HepG2 (cell line): ENCODE measurements at regions not wholly inside any gene's neighbourhood (a gene's known extent, or its start where the extent isn't known, plus 50 kb on each side); places are given as distances from the start of the nearest gene placed in this dataset.

Experiments used
- CBX5 ChIP-seq: sonication (generic); formaldehyde crosslinking; IDR thresholded peaks from 2 replicates; pipeline ENCODE4 v1.4.0; 2020; ENCODE audit warnings: missing genetic modification reagents, borderline replicate concordance
- CCDC6 ChIP-seq: sonication (generic); formaldehyde crosslinking; IDR thresholded peaks from 2 replicates; pipeline ENCODE4 v1.8.1; 2022; ENCODE audit warnings: mild to moderate bottlenecking, missing genetic modification reagents, moderate library complexity
- DNMT3B ChIP-seq: conservative IDR thresholded peaks from 2 replicates; pipeline ENCODE4 v1.6.1; 2016; ENCODE audit warnings: missing biosample characterization, control low read depth
- DPF2 ChIP-seq: sonication (generic); formaldehyde crosslinking; IDR thresholded peaks from 2 replicates; pipeline ENCODE4 v1.4.0; 2020; ENCODE audit warnings: mild to moderate bottlenecking, low read depth, missing genetic modification reagents, borderline replicate concordance
- EED ChIP-seq: sonication (generic); formaldehyde crosslinking; IDR thresholded peaks from 2 replicates; pipeline ENCODE4 v1.5.0; 2020; ENCODE audit warnings: mild to moderate bottlenecking, missing genetic modification reagents
- ELF1 ChIP-seq: sonication (generic); formaldehyde crosslinking; IDR thresholded peaks from 2 replicates; pipeline ENCODE4 v1.4.0; 2020; ENCODE audit warnings: missing genetic modification reagents
- ESRRA ChIP-seq: sonication (generic); formaldehyde crosslinking; IDR thresholded peaks from 2 replicates; pipeline ENCODE4 v1.5.1; 2020; ENCODE audit warnings: mild to moderate bottlenecking, low read depth, missing genetic modification reagents
- GATAD1 ChIP-seq: IDR thresholded peaks from 2 replicates; pipeline ENCODE4 v1.6.1; 2016; ENCODE audit warnings: missing genetic modification reagents, missing compliant biosample characterization
- KAT8 ChIP-seq: IDR thresholded peaks from 2 replicates; pipeline ENCODE4 v1.6.1; 2016; ENCODE audit warnings: missing genetic modification reagents, missing compliant biosample characterization
- MYC ChIP-seq: sonication (generic); formaldehyde crosslinking; IDR thresholded peaks from 2 replicates; pipeline ENCODE4 v1.9.0; 2021; ENCODE audit warnings: missing genetic modification reagents, borderline replicate concordance
- NRL ChIP-seq: sonication (generic); formaldehyde crosslinking; IDR thresholded peaks from 2 replicates; pipeline ENCODE4 v1.5.0; 2020; ENCODE audit warnings: missing genetic modification reagents, mild to moderate bottlenecking, moderate library complexity, borderline replicate concordance
- PHF8 ChIP-seq: sonication (generic); formaldehyde crosslinking; IDR thresholded peaks from 2 replicates; pipeline ENCODE4 v1.5.0; 2020; ENCODE audit warnings: missing genetic modification reagents
- RARA ChIP-seq: IDR thresholded peaks from 2 replicates; pipeline ENCODE4 v1.6.1; 2016; ENCODE audit warnings: missing genetic modification reagents, missing compliant biosample characterization
- RFX1 ChIP-seq: fragments of 450-650 bp; IDR thresholded peaks from 2 replicates; pipeline ENCODE4 v1.6.1; 2017
- RXRB ChIP-seq: IDR thresholded peaks from 2 replicates; pipeline ENCODE4 v1.6.1; 2016; ENCODE audit warnings: borderline replicate concordance, missing genetic modification reagents, missing compliant biosample characterization
- TCF7 ChIP-seq: sonication (generic); IDR thresholded peaks from 2 replicates; pipeline ENCODE4 v1.6.1; 2016; ENCODE audit warnings: antibody characterized with exemption, low read depth
- TRIM24 ChIP-seq: sonication (generic); formaldehyde crosslinking; IDR thresholded peaks from 2 replicates; pipeline ENCODE4 v1.8.0; 2022; ENCODE audit warnings: mild to moderate bottlenecking, missing genetic modification reagents
- ZBTB7A ChIP-seq: sonication (generic); formaldehyde crosslinking; IDR thresholded peaks from 2 replicates; pipeline ENCODE4 v1.8.0; 2022; ENCODE audit warnings: mild to moderate bottlenecking, missing genetic modification reagents
- ZKSCAN5 ChIP-seq: sonication (generic); formaldehyde crosslinking; IDR thresholded peaks from 2 replicates; pipeline ENCODE4 v1.5.1; 2020; ENCODE audit warnings: mild to moderate bottlenecking, missing genetic modification reagents
- ZNF343 ChIP-seq: sonication (generic); formaldehyde crosslinking; IDR thresholded peaks from 2 replicates; pipeline ENCODE4 v1.4.0; 2020; ENCODE audit warnings: mild to moderate bottlenecking, missing genetic modification reagents
- ZSCAN21 ChIP-seq: sonication (generic); formaldehyde crosslinking; IDR thresholded peaks from 2 replicates; pipeline ENCODE4 v1.8.0; 2022; ENCODE audit warnings: mild to moderate bottlenecking, missing genetic modification reagents, moderate library complexity, borderline replicate concordance
- ZSCAN31 ChIP-seq: sonication (generic); formaldehyde crosslinking; IDR thresholded peaks from 2 replicates; pipeline ENCODE4 v1.5.0; 2020; ENCODE audit warnings: low read depth, mild to moderate bottlenecking, missing genetic modification reagents
- TF ChIP-seq, protein P1 (sequence below): sonication (generic); formaldehyde crosslinking; IDR thresholded peaks from 2 replicates; pipeline ENCODE4 v1.5.1; 2020; ENCODE audit warnings: mild to moderate bottlenecking, missing genetic modification reagents, moderate library complexity
- TF ChIP-seq, protein P2 (sequence below): IDR thresholded peaks from 2 replicates; pipeline ENCODE4 v1.6.1; 2016
- TF ChIP-seq, protein P3 (sequence below): sonication (generic); formaldehyde crosslinking; IDR thresholded peaks from 2 replicates; pipeline ENCODE4 v1.5.0; 2020; ENCODE audit warnings: mild to moderate bottlenecking, missing genetic modification reagents, moderate library complexity

DNA sequence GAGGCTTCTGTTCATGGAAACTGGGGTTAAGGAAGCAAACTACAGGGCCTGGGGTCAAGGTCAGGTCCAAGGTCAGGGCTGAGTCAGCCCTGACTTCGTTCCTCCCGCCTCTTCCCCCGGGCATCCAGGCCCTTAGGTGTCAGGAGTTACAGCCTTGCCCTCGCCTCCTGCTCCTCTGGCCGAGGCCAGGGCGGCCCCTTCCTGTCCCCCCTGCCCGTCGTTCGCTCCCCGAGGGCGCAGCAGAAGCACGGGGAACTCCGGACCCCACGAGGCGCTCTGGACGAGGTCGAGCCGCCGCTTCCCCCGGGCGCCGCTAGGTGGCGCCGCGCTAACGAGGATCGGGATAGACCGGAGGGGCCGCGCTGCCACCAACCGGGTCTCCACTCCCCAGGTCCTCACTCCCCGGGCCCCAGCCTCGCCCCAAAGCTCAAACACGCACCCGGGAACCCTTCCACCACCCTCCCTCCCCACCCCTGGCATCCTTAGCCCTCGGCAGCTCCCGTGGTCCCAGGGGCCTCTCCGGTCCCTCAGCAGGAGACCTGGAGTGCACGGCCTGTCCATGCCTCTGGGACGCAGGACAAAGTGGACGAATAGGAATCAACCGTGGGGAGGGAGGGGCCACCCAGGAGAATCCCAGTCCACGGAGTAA is 59.2 kb upstream of the MYL10 start (continued):
- TF ChIP-seq CBX5 (CRISPR knock-in tag) (peak; percentile 36; the same call in 1 of the 2 replicates), RXRB (CRISPR knock-in tag) (peak; percentile 35; the same call in 1 of the 2 replicates), ZKSCAN5 (CRISPR knock-in tag) (no peak), PHF8 (CRISPR knock-in tag) (0 out of 2 replicates have a peak, but pooled peaks have one; percentile 37), EED (CRISPR knock-in tag) (peak; percentile 57; the same call in 1 of the 2 replicates), ELF1 (CRISPR knock-in tag) (no peak), ZSCAN21 (CRISPR knock-in tag) (0 out of 2 replicates have a peak, but pooled peaks have one; percentile 26), ZSCAN31 (0 out of 2 replicates have a peak, but pooled peaks have one; percentile 35), TCF7 (no peak), RFX1 (no peak), ZNF343 (peak; percentile 81; the same call in 1 of the 2 replicates), RARA (peak; percentile 65), ZBTB7A (CRISPR knock-in tag) (peak; percentile 81; the same call in 1 of the 2 replicates), TRIM24 (0 out of 2 replicates have a peak, but pooled peaks have one; percentile 35), DPF2 (CRISPR knock-in tag) (0 out of 2 replicates have a peak, but pooled peaks have one; percentile 14), DNMT3B (CRISPR knock-in tag) (no peak), NRL (CRISPR knock-in tag) (no peak), KAT8 (CRISPR knock-in tag) (0 out of 2 replicates have a peak, but pooled peaks have one; percentile 22), MYC (CRISPR knock-in tag) (peak; percentile 72; the same call in 1 of the 2 replicates), ESRRA (CRISPR knock-in tag) (peak; percentile 96), GATAD1 (CRISPR knock-in tag) (no peak), CCDC6 (CRISPR knock-in tag) (peak; percentile 44; the same call in 1 of the 2 replicates)
- TF ChIP-seq, protein P1, sequence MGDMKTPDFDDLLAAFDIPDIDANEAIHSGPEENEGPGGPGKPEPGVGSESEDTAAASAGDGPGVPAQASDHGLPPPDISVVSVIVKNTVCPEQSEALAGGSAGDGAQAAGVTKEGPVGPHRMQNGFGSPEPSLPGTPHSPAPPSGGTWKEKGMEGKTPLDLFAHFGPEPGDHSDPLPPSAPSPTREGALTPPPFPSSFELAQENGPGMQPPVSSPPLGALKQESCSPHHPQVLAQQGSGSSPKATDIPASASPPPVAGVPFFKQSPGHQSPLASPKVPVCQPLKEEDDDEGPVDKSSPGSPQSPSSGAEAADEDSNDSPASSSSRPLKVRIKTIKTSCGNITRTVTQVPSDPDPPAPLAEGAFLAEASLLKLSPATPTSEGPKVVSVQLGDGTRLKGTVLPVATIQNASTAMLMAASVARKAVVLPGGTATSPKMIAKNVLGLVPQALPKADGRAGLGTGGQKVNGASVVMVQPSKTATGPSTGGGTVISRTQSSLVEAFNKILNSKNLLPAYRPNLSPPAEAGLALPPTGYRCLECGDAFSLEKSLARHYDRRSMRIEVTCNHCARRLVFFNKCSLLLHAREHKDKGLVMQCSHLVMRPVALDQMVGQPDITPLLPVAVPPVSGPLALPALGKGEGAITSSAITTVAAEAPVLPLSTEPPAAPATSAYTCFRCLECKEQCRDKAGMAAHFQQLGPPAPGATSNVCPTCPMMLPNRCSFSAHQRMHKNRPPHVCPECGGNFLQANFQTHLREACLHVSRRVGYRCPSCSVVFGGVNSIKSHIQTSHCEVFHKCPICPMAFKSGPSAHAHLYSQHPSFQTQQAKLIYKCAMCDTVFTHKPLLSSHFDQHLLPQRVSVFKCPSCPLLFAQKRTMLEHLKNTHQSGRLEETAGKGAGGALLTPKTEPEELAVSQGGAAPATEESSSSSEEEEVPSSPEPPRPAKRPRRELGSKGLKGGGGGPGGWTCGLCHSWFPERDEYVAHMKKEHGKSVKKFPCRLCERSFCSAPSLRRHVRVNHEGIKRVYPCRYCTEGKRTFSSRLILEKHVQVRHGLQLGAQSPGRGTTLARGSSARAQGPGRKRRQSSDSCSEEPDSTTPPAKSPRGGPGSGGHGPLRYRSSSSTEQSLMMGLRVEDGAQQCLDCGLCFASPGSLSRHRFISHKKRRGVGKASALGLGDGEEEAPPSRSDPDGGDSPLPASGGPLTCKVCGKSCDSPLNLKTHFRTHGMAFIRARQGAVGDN (CRISPR knock-in tag), result peak; percentile 77
- TF ChIP-seq, protein P2, sequence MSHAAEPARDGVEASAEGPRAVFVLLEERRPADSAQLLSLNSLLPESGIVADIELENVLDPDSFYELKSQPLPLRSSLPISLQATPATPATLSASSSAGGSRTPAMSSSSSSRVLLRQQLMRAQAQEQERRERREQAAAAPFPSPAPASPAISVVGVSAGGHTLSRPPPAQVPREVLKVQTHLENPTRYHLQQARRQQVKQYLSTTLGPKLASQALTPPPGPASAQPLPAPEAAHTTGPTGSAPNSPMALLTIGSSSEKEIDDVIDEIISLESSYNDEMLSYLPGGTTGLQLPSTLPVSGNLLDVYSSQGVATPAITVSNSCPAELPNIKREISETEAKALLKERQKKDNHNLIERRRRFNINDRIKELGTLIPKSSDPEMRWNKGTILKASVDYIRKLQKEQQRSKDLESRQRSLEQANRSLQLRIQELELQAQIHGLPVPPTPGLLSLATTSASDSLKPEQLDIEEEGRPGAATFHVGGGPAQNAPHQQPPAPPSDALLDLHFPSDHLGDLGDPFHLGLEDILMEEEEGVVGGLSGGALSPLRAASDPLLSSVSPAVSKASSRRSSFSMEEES (CRISPR knock-in tag), result 0 out of 2 replicates have a peak, but pooled peaks have one; percentile 28
- TF ChIP-seq, protein P3, sequence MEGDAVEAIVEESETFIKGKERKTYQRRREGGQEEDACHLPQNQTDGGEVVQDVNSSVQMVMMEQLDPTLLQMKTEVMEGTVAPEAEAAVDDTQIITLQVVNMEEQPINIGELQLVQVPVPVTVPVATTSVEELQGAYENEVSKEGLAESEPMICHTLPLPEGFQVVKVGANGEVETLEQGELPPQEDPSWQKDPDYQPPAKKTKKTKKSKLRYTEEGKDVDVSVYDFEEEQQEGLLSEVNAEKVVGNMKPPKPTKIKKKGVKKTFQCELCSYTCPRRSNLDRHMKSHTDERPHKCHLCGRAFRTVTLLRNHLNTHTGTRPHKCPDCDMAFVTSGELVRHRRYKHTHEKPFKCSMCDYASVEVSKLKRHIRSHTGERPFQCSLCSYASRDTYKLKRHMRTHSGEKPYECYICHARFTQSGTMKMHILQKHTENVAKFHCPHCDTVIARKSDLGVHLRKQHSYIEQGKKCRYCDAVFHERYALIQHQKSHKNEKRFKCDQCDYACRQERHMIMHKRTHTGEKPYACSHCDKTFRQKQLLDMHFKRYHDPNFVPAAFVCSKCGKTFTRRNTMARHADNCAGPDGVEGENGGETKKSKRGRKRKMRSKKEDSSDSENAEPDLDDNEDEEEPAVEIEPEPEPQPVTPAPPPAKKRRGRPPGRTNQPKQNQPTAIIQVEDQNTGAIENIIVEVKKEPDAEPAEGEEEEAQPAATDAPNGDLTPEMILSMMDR, result peak; percentile 99
